Subcutaneous abdominal adipose tissue (tissue), 5 donors: ENCODE measurements at regions not wholly inside any gene's neighbourhood (a gene's known extent, or its start where the extent isn't known, plus 50 kb on each side); places are given as distances from the start of the nearest gene placed in this dataset.

Source experiments
- H3K27ac ChIP-seq: one replicate; pipeline ENCODE4 v1.7.0; 2013; ENCODE audit warnings: low read depth, mild to moderate bottlenecking, inconsistent platforms, low read length, moderate library complexity
- H3K27me3 ChIP-seq, 5 donors: one replicate each; pipeline ENCODE4 v1.7.0; 2013; ENCODE audit warnings: low read length in 5 of 5, inconsistent platforms in 1 of 5; ENCODE audit not compliant: control insufficient read depth in 5 of 5, insufficient read depth in 4 of 5
- H3K36me3 ChIP-seq, 5 donors: one replicate each; pipeline ENCODE4 v1.7.0; 2013; ENCODE audit warnings: low read length in 5 of 5; ENCODE audit not compliant: control insufficient read depth in 5 of 5, insufficient read depth in 5 of 5
- H3K4me1 ChIP-seq, 5 donors: one replicate each; pipeline ENCODE4 v1.7.0; 2013; ENCODE audit warnings: low read length in 5 of 5, mild to moderate bottlenecking in 3 of 5, moderate library complexity in 1 of 5; ENCODE audit not compliant: control insufficient read depth in 5 of 5, insufficient read depth in 5 of 5
- H3K4me3 ChIP-seq, 5 donors: one replicate each; pipeline ENCODE4 v1.7.0; 2013; ENCODE audit warnings: low read length in 5 of 5, low read depth in 1 of 5
- H3K9ac ChIP-seq, 5 donors: one replicate each; pipeline ENCODE4 v1.7.0; 2013; ENCODE audit warnings: low read length in 5 of 5, mild to moderate bottlenecking in 4 of 5, moderate library complexity in 3 of 5
- H3K9me3 ChIP-seq, 5 donors: one replicate each; pipeline ENCODE4 v1.7.0; 2013; ENCODE audit warnings: low read length in 5 of 5; ENCODE audit not compliant: control insufficient read depth in 5 of 5
- donor health status: healthy.
- donor health status: healthy.
- donor health status: healthy.
- donor health status: healthy.
- donor health status: healthy.

GRCh38 chr16:79665970-79666369, 65.4 kb upstream of the MAF start:
- Histone ChIP-seq H3K27ac (no peak overlapping the region), H3K4me3 (no peak overlapping the region), H3K36me3 (no peaks in the 10 kb centered on the region)

GRCh38 chr16:79664407-79664806, 63.9 kb upstream of the MAF start:
- Histone ChIP-seq H3K27me3 (no peaks in the 10 kb centered on the region), H3K27ac (no peak overlapping the region), H3K36me3 (no peaks in the 10 kb centered on the region), H3K4me1 (peaks cover 0 to 5% (median 0%) of the 10 kb centered on the region in 5 donors), H3K9me3 (peaks cover 0 to 6% (median 0%) of the 10 kb centered on the region in 5 donors), H3K4me3 (no peak overlapping the region), H3K9ac (no peak overlapping the region)

More at GRCh38 chr16:79665970-79666369, 65.4 kb upstream of the MAF start:
- H3K27me3 ChIP-seq = no peaks in the 10 kb centered on the region
- peaks cover 0 to 5% (median 0%) of the 10 kb centered on the region in 5 donors for H3K4me1 ChIP-seq
- no peak overlapping the region for H3K9ac ChIP-seq
- peaks cover 0 to 7% (median 0%) of the 10 kb centered on the region in 5 donors for H3K9me3 ChIP-seq

- Histone ChIP-seq H3K4me1 (peaks cover 0 to 5% (median 0%) of the 10 kb centered on the region in 5 donors), H3K27me3 (no peaks in the 10 kb centered on the region), H3K27ac (no peak overlapping the region), H3K9ac (no peak overlapping the region), H3K36me3 (no peaks in the 10 kb centered on the region), H3K9me3 (peaks cover 0 to 6% (median 0%) of the 10 kb centered on the region in 5 donors), H3K4me3 (no peak overlapping the region)
Measured at GRCh38 chr16:79662669-79663313, 62.3 kb upstream of the MAF start.

GRCh38 chr16:79662122-79662521, 61.6 kb upstream of the MAF start:
- no peaks in the 10 kb centered on the region for H3K27me3 ChIP-seq
- H3K9ac ChIP-seq = no peak overlapping the region
- H3K27ac ChIP-seq = no peak overlapping the region
- peaks cover 0 to 6% (median 0%) of the 10 kb centered on the region in 5 donors for H3K9me3 ChIP-seq
- no peaks in the 10 kb centered on the region for H3K36me3 ChIP-seq
- H3K4me3 ChIP-seq = no peak overlapping the region
- peaks cover 0 to 5% (median 0%) of the 10 kb centered on the region in 5 donors for H3K4me1 ChIP-seq

GRCh38 chr16:79661578-79661977, 61.0 kb upstream of the MAF start:
- peaks cover 0 to 5% (median 0%) of the 10 kb centered on the region in 5 donors for H3K4me1 ChIP-seq
- H3K36me3 ChIP-seq = no peaks in the 10 kb centered on the region
- H3K4me3 ChIP-seq = no peak overlapping the region
- H3K27me3 ChIP-seq = no peaks in the 10 kb centered on the region
- H3K27ac ChIP-seq = no peak overlapping the region
- peaks cover 0 to 6% (median 0%) of the 10 kb centered on the region in 5 donors for H3K9me3 ChIP-seq
- H3K9ac ChIP-seq = no peak overlapping the region

- Histone ChIP-seq H3K4me1 (peaks cover 0 to 3% (median 0%) of the 10 kb centered on the region in 5 donors), H3K9me3 (peaks cover 0 to 6% (median 0%) of the 10 kb centered on the region in 5 donors), H3K27ac (no peak overlapping the region)
Measured at GRCh38 chr16:79659344-79659743, 58.8 kb upstream of the MAF start.

GRCh38 chr16:79658301-79659033, 57.9 kb upstream of the MAF start:
- peaks cover 1 to 6% (median 4%) of the 10 kb centered on the region in 5 donors for H3K4me1 ChIP-seq

More at GRCh38 chr16:79659344-79659743, 58.8 kb upstream of the MAF start:
- Histone ChIP-seq H3K36me3 (no peaks in the 10 kb centered on the region), H3K27me3 (no peaks in the 10 kb centered on the region), H3K9ac (no peak overlapping the region), H3K4me3 (no peak overlapping the region)

GRCh38 chr16:79656553-79657115, 56.1 kb upstream of the MAF start:
- H3K27ac ChIP-seq = no peak overlapping the region

More at GRCh38 chr16:79658301-79659033, 57.9 kb upstream of the MAF start:
- no peak overlapping the region for H3K4me3 ChIP-seq
- H3K9me3 ChIP-seq = peaks cover 0 to 6% (median 0%) of the 10 kb centered on the region in 5 donors
- no peak overlapping the region for H3K9ac ChIP-seq
- no peak overlapping the region for H3K27ac ChIP-seq
- H3K36me3 ChIP-seq = no peaks in the 10 kb centered on the region
- H3K27me3 ChIP-seq = no peaks in the 10 kb centered on the region

GRCh38 chr16:79653373-79653891, 52.9 kb upstream of the MAF start:
- H3K27ac ChIP-seq = no peak overlapping the region
- H3K4me1 ChIP-seq = peaks cover 3 to 20% (median 15%) of the 10 kb centered on the region in 5 donors
- H3K9ac ChIP-seq = no peak overlapping the region
- H3K27me3 ChIP-seq = no peaks in the 10 kb centered on the region
- no peak overlapping the region for H3K4me3 ChIP-seq
- no peaks in the 10 kb centered on the region for H3K9me3 ChIP-seq
- no peaks in the 10 kb centered on the region for H3K36me3 ChIP-seq

More at GRCh38 chr16:79656553-79657115, 56.1 kb upstream of the MAF start:
- Histone ChIP-seq H3K4me3 (no peak overlapping the region), H3K9me3 (peaks cover 0 to 5% (median 0%) of the 10 kb centered on the region in 5 donors), H3K9ac (no peak overlapping the region), H3K4me1 (peaks cover 3 to 13% (median 9%) of the 10 kb centered on the region in 5 donors), H3K27me3 (no peaks in the 10 kb centered on the region), H3K36me3 (no peaks in the 10 kb centered on the region)
